22Rv1 (cell line): ENCODE measurements at regions not wholly inside any gene's neighbourhood (a gene's known extent, or its start where the extent isn't known, plus 50 kb on each side); places are given as distances from the start of the nearest gene placed in this dataset.

Source experiments
- ZFX ChIP-seq: fragments of 450-650 bp; IDR thresholded peaks from 2 replicates; pipeline ENCODE4 v1.6.1; 2017; ENCODE audit warnings: antibody characterized with exemption, borderline replicate concordance
- TF ChIP-seq, protein P1 (sequence below): fragments of 450-650 bp; IDR thresholded peaks from 2 replicates; pipeline ENCODE4 v1.5.1; 2017; ENCODE audit warnings: mild to moderate bottlenecking

DNA sequence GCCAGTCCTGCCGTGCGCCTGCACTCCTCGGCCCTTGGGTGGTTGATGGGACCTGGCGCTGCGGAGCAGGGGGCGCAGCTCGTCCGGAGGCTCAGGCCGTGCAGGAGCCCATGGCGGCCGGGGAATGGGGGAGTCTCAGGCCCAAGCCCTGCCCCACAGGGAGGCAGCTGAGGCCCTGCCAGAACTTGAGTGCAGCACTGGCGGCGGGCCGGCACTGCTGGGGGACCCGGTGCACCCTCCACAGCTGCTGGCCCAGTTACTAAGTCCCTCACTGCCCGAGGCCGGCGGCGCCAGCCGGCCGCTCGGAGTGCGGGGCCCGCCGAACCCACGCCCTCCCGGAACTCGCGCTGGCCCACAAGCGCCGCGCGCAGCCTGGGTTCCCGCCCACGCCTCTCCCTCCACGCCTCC lies 190.9 kb upstream of the MME start:
- TF ChIP-seq, protein P1, sequence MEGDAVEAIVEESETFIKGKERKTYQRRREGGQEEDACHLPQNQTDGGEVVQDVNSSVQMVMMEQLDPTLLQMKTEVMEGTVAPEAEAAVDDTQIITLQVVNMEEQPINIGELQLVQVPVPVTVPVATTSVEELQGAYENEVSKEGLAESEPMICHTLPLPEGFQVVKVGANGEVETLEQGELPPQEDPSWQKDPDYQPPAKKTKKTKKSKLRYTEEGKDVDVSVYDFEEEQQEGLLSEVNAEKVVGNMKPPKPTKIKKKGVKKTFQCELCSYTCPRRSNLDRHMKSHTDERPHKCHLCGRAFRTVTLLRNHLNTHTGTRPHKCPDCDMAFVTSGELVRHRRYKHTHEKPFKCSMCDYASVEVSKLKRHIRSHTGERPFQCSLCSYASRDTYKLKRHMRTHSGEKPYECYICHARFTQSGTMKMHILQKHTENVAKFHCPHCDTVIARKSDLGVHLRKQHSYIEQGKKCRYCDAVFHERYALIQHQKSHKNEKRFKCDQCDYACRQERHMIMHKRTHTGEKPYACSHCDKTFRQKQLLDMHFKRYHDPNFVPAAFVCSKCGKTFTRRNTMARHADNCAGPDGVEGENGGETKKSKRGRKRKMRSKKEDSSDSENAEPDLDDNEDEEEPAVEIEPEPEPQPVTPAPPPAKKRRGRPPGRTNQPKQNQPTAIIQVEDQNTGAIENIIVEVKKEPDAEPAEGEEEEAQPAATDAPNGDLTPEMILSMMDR: no peak
- TF ChIP-seq ZFX: no peak
